Peyer's patch (tissue), 4 donors: ENCODE measurements at regions not wholly inside any gene's neighbourhood (a gene's known extent, or its start where the extent isn't known, plus 50 kb on each side); places are given as distances from the start of the nearest gene placed in this dataset.

Experiments used
- POLR2A ChIP-seq, 2 donors: fragments of 450-650 bp; IDR thresholded peaks; one replicate each; pipeline ENCODE4 v1.5.1; 2017; ENCODE audit warnings: antibody characterized with exemption in 2 of 2, mild to moderate bottlenecking in 2 of 2, moderate library complexity in 2 of 2
- TF ChIP-seq, protein P1 (sequence below), 6 experiments: fragments of 450-650 bp in 4 of 6; fragments of 200-600 bp in 2 of 6; sonication (generic) in 1 of 6; IDR thresholded peaks; one replicate each; pipeline ENCODE4 v1.5.1; 2017 to 2019; ENCODE audit warnings: antibody characterized with exemption in 6 of 6, mild to moderate bottlenecking in 3 of 6, moderate library complexity in 1 of 6

DNA sequence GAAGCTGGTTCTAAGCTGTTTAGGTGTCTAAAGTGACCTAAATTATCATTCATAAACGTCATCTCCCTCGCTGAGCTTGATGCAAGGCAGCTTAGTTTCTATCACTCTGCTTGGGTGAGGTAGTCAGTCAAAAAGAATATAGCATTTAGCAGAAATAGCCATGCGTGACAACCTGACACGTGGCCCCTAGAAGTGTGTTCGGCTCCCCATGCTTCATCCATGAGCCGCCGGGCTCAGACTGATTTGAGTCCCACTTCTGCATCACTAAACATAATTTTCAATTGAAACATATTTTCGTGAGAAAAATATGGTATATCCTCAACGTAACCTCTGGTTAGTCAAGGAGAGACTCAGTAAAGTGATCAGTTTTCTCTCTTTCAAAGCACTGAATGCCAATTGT lies 459.8 kb downstream of the IRS2 start:
- no peak for TF ChIP-seq POLR2A (IDR thresholded peaks at IDR 0.05)
- TF ChIP-seq, protein P1, sequence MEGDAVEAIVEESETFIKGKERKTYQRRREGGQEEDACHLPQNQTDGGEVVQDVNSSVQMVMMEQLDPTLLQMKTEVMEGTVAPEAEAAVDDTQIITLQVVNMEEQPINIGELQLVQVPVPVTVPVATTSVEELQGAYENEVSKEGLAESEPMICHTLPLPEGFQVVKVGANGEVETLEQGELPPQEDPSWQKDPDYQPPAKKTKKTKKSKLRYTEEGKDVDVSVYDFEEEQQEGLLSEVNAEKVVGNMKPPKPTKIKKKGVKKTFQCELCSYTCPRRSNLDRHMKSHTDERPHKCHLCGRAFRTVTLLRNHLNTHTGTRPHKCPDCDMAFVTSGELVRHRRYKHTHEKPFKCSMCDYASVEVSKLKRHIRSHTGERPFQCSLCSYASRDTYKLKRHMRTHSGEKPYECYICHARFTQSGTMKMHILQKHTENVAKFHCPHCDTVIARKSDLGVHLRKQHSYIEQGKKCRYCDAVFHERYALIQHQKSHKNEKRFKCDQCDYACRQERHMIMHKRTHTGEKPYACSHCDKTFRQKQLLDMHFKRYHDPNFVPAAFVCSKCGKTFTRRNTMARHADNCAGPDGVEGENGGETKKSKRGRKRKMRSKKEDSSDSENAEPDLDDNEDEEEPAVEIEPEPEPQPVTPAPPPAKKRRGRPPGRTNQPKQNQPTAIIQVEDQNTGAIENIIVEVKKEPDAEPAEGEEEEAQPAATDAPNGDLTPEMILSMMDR (IDR thresholded peaks at IDR 0.05), result no peak
